Astrocyte of the cerebellum (primary cell): ENCODE measurements at regions not wholly inside any gene's neighbourhood (a gene's known extent, or its start where the extent isn't known, plus 50 kb on each side); places are given as distances from the start of the nearest gene placed in this dataset.
"Not testable (repeated sequence)": the region's sequence is repeated elsewhere in the genome, so short reads cannot be mapped to it uniquely, and the experiment has no call there.

ENCODE experiments used
- DNase-seq: peaks from one replicate; pipeline ENCODE4 v3.0.0-alpha.2; 2011; ENCODE audit warnings: low read depth
- H3K4me3 ChIP-seq: 2 replicates; pipeline ENCODE4 v1.5.1; 2011; ENCODE audit warnings: mild to moderate bottlenecking, low read depth, low read length, moderate library complexity
- in situ Hi-C: cut with HindIII; loops from 2 replicates; pipeline ENCODE4 v1.10.0; 2017; ENCODE audit warnings: low sequenced_read_pairs
- TF ChIP-seq, protein P1 (sequence below): IDR thresholded peaks from 2 replicates; pipeline ENCODE4 v1.5.1; 2012; ENCODE audit warnings: low read length, low read depth, moderate library complexity, mild to moderate bottlenecking; ENCODE audit errors: missing control alignments

DNA sequence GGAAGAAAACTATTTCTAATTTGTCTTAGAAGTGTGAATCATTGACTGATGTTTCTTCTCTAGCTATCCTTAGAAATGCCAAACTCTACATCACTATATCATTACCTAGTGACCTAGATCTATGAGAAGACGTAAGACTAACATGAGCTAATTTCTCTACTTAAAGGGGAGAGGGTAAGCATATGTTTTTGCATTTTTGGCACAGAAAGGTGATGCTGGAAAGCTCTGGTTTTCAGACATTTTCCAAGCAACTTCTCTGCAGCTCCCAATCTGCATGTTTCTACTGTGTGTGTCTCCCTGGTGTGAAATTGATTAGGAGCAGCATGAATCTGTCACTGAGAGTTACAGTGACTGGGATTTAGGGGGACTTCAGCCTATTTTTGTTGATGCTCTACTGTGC lies 235.2 kb upstream of the LINC00305 start:
- DNase-seq = no peak
- TF ChIP-seq, protein P1, sequence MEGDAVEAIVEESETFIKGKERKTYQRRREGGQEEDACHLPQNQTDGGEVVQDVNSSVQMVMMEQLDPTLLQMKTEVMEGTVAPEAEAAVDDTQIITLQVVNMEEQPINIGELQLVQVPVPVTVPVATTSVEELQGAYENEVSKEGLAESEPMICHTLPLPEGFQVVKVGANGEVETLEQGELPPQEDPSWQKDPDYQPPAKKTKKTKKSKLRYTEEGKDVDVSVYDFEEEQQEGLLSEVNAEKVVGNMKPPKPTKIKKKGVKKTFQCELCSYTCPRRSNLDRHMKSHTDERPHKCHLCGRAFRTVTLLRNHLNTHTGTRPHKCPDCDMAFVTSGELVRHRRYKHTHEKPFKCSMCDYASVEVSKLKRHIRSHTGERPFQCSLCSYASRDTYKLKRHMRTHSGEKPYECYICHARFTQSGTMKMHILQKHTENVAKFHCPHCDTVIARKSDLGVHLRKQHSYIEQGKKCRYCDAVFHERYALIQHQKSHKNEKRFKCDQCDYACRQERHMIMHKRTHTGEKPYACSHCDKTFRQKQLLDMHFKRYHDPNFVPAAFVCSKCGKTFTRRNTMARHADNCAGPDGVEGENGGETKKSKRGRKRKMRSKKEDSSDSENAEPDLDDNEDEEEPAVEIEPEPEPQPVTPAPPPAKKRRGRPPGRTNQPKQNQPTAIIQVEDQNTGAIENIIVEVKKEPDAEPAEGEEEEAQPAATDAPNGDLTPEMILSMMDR = no peak
- H3K4me3 ChIP-seq = no peak overlapping the region
- in situ Hi-C loops = no loop called here

DNA sequence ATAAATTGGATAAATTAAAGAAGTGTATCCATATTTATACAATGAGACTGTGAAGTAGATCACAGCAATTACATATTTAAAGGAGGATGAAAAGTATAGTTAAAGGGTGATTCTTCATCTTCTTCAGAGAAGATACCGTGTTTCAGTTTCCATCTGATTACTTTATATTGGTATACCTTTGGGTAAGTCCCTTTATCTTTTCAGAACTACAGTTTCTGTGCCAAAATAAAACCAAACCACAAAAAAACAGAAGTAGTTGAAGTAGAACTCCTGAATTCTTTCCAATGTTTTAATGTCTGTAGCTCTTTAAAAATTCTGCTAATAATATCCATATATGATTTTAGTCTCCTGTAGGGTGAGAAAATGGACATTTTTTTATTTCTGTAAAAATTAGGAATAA lies 231.2 kb upstream of the LINC00305 start:
- DNase-seq = no peak
- TF ChIP-seq, protein P1 = no peak
- in situ Hi-C loops = no loop called here

GRCh38 chr18:64379662-64380061 lies 230.8 kb upstream of the LINC00305 start:
- no peak for DNase-seq
- TF ChIP-seq, protein P1 = no peak
- in situ Hi-C loops = no loop called here
- H3K4me3 ChIP-seq = no peak overlapping the region

More for the DNA sequence above, 231.2 kb upstream of the LINC00305 start:
- no peak overlapping the region for H3K4me3 ChIP-seq

DNA sequence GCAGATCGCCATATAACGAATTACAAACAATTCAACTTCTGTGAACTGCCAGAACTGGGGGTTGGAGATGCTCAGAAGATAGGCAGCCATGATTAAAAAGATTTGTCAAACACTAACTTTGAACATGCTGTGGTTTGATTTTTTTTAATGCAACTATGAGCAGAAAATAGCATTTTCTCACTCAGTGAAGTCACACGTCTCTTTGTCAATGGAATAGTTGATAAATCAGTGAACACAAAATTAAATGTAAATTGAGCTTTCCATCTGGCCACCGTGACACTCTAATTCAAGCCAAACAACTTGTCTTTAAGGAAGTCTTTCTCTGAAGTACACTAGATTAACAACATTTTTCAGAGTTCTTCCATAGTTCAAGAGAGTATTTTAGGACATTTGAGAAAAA lies 228.6 kb upstream of the LINC00305 start:
- in situ Hi-C loops = no loop called here
- TF ChIP-seq, protein P1 = no peak
- DNase-seq = no peak
- H3K4me3 ChIP-seq = no peak overlapping the region

DNA sequence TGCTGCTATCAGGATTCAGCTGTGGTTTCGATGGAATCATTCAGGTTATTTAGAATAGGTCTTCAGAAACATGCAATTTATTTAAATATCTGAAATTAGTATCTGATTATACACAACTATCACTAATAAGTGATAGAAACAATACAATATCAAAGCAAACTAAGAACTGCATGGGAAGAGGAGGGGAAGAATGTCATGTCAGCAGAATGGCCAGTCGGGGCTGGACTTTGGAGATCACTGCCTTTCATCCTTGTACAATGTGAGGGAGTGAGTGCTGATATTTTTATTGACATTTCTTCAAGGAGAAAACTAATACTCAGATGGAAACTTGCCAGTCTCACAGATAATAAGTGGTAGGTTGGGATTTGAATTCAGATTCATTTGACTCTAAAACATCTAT lies 224.0 kb upstream of the LINC00305 start:
- no peak for DNase-seq
- in situ Hi-C loops = no loop called here
- TF ChIP-seq, protein P1 = no peak
- no peak overlapping the region for H3K4me3 ChIP-seq

DNA sequence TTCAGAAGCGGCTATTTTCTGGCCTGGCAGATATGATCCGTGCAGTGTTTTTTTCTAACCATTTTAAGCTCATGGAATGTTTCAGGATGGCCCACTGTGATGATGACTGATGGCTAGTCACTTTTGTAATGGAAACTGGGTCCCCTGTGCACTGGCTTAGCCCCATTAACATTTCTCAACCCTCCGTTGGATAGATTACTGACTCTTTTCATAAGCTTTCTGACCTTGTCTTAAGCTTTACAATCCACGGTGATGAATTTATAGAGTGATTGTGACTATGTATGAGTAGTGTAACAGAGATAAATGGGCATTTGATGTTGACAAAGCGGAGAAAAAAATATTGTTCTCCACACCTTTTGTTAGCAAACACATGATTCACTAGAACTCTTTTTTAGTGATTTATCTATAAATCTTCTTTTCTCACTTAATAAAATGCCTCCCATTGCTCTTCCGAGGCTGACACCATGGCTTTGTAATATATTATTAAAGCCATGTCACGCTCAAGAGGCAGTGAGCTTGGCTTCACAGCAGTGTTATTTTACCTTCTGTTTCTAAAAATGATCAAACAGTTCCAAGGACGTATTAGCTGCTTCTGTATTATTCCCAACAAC lies 221.0 kb upstream of the LINC00305 start:
- in situ Hi-C loops, DNase-seq: not testable (repeated sequence)

DNA sequence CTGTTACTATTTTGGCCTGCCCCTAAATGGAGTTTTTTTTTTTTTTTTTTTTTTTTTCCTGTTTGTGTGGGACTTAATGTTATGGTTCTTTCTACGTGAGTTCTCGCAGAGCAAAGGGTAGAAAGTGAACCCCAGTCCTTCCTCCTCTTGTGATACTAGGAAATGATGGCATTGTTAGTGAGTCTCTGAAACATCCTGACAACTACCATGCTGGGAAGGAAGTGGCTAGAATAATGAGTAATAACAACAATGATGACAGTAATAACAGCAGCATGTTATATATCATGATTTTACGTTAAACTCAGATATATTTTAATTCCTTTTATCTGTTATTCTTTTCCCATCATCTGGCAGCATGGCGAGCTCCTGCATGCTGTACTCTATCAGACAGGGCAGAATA lies 216.2 kb upstream of the LINC00305 start:
- in situ Hi-C loops = no loop called here
- no peak overlapping the region for H3K4me3 ChIP-seq
- DNase-seq = no peak
- TF ChIP-seq, protein P1 = no peak

More for the DNA sequence above, 221.0 kb upstream of the LINC00305 start:
- not testable (repeated sequence) for H3K4me3 ChIP-seq
